Cardiac muscle cell (in vitro differentiated cells and primary cell): ENCODE measurements at regions not wholly inside any gene's neighbourhood (a gene's known extent, or its start where the extent isn't known, plus 50 kb on each side); places are given as distances from the start of the nearest gene placed in this dataset.

Experiments
- DNase-seq, 2 donors: peaks; one replicate each; pipeline versions ENCODE4 v3.0.0 to v3.0.0-alpha.2; 2010 to 2017; ENCODE audit warnings: low read depth in 1 of 2, low spot score in 1 of 2
- H3K27ac ChIP-seq: fragments of 200-600 bp; sonication (generic); 2 replicates; pipeline ENCODE4 v1.5.1; 2016
- H3K27me3 ChIP-seq: fragments of 200-600 bp; sonication (generic); 2 replicates; pipeline ENCODE4 v1.6.0; 2016; ENCODE audit warnings: control low read depth
- H3K36me3 ChIP-seq: fragments of 200-600 bp; sonication (generic); 2 replicates; pipeline ENCODE4 v1.5.1; 2016; ENCODE audit warnings: control low read depth
- H3K4me1 ChIP-seq: fragments of 200-600 bp; sonication (generic); 2 replicates; pipeline ENCODE4 v1.8.1; 2017; ENCODE audit warnings: low read depth, mild to moderate bottlenecking, mixed run types
- H3K4me3 ChIP-seq: fragments of 200-600 bp; sonication (generic); 2 replicates; pipeline ENCODE4 v1.5.1; 2016; ENCODE audit warnings: mild to moderate bottlenecking
- H3K9me3 ChIP-seq: fragments of 200-600 bp; sonication (generic); 2 replicates; pipeline ENCODE4 v1.5.1; 2017; ENCODE audit warnings: low read depth, mild to moderate bottlenecking, control low read depth
- TF ChIP-seq, protein P1 (sequence below): IDR thresholded peaks from 2 replicates; pipeline ENCODE4 v1.5.1; 2012; ENCODE audit warnings: low read depth, mild to moderate bottlenecking, low read length

- TF ChIP-seq, protein P1, sequence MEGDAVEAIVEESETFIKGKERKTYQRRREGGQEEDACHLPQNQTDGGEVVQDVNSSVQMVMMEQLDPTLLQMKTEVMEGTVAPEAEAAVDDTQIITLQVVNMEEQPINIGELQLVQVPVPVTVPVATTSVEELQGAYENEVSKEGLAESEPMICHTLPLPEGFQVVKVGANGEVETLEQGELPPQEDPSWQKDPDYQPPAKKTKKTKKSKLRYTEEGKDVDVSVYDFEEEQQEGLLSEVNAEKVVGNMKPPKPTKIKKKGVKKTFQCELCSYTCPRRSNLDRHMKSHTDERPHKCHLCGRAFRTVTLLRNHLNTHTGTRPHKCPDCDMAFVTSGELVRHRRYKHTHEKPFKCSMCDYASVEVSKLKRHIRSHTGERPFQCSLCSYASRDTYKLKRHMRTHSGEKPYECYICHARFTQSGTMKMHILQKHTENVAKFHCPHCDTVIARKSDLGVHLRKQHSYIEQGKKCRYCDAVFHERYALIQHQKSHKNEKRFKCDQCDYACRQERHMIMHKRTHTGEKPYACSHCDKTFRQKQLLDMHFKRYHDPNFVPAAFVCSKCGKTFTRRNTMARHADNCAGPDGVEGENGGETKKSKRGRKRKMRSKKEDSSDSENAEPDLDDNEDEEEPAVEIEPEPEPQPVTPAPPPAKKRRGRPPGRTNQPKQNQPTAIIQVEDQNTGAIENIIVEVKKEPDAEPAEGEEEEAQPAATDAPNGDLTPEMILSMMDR: peak; percentile 44
- Histone ChIP-seq H3K9me3 (no peaks in the 10 kb centered on the region), H3K4me3 (no peak overlapping the region), H3K27ac (no peak overlapping the region), H3K4me1 (no peaks in the 10 kb centered on the region), H3K36me3 (no peaks in the 10 kb centered on the region), H3K27me3 (no peaks in the 10 kb centered on the region)
- peak; percentile 52 to 67 for DNase-seq
Measured at GRCh38 chr21:25283720-25284119, 323.6 kb downstream of the MRPL39 start.

GRCh38 chr21:25281134-25281533, 326.1 kb downstream of the MRPL39 start:
- Histone ChIP-seq H3K4me1 (no peaks in the 10 kb centered on the region), H3K27me3 (no peaks in the 10 kb centered on the region), H3K4me3 (no peak overlapping the region), H3K27ac (no peak overlapping the region), H3K9me3 (no peaks in the 10 kb centered on the region), H3K36me3 (no peaks in the 10 kb centered on the region)
- no peak for DNase-seq
- TF ChIP-seq, protein P1: no peak

DNA sequence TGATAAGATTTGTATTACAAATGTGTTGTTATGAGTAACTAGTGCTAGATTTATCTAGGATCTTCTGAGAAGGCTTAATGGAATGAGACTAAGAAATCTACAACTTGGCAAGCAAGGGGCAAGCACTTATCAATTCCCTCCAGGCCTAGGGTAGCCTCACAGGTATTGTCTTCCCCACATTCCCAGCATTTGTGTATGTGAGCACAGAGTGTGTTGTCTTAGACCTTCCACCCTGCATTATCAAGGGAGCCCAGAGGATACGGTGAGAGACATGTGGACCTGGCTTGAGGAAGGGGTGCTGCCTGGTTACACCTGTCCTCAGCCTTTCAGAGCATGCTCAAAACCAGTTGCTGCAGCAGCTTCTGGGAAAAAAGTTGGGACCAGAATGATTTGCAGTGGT, 327.2 kb downstream of the MRPL39 start:
- Histone ChIP-seq H3K4me3 (no peak overlapping the region), H3K27me3 (no peaks in the 10 kb centered on the region), H3K9me3 (no peaks in the 10 kb centered on the region), H3K4me1 (no peaks in the 10 kb centered on the region), H3K27ac (no peak overlapping the region), H3K36me3 (no peaks in the 10 kb centered on the region)
- no peak for DNase-seq
- TF ChIP-seq, protein P1: no peak

DNA sequence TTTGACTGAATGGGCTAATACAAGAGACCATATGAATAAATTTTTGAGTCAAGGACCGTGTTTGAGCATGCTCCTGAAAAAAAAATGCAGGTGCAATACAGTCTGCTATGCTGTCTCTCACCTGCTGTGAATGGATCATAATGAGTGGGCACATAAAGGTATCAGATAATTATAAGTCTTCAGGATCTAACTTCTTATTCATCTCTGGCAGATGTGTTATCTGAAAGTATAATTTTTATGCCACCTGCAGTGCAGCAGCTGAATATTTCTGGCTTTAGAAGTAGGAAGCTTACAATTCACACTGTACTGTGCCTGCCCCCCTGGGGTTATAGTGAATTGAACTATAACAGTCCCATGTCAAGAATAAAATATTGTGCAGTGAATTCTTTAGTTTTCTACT, 333.3 kb downstream of the MRPL39 start:
- H3K4me3 ChIP-seq: no peak overlapping the region
- H3K27me3 ChIP-seq: no peaks in the 10 kb centered on the region
- DNase-seq: no peak
- TF ChIP-seq, protein P1: no peak
- no peaks in the 10 kb centered on the region for H3K9me3 ChIP-seq
- no peak overlapping the region for H3K27ac ChIP-seq
- H3K4me1 ChIP-seq: no peaks in the 10 kb centered on the region
- H3K36me3 ChIP-seq: no peaks in the 10 kb centered on the region

GRCh38 chr21:25254491-25255174, 352.6 kb downstream of the MRPL39 start:
- Histone ChIP-seq H3K27ac (no peak overlapping the region), H3K4me1 (no peaks in the 10 kb centered on the region), H3K36me3 (no peaks in the 10 kb centered on the region), H3K4me3 (no peak overlapping the region), H3K9me3 (no peaks in the 10 kb centered on the region), H3K27me3 (no peaks in the 10 kb centered on the region)
- DNase-seq: no peak
- TF ChIP-seq, protein P1: no peak
